ENCODE measurements at regions not wholly inside any gene's neighbourhood (a gene's known extent, or its start where the extent isn't known, plus 50 kb on each side); places are given as distances from the start of the nearest gene placed in this dataset.

DNA sequence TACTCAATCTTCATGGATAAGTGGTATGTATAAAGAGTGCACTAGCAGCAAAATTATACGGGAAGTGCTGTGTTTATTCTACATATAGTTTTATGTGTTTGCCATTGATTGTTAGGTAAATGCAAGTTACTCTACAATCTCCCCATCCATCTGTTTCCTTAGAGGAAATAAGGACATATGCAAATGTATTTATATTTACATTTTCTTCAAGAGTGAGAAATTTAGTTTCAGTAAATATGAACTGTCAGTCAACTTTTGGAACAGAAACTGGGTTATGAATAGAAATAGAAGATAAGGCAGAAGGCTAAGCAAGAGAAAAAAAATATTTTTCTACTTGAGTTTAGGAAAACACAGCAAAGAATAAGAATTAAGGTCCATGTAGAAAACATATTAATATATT lies 176.1 kb upstream of the KLHL1 start:
- intact Hi-C loops (cut with micrococcal nuclease) = no loop called here
- DNase-seq (no peak), ATAC-seq (no peak)
- Mint-ChIP-seq H3K4me1 (ENCODE audit: low read depth) (no peaks in the 10 kb centered on the region), H3K27me3 (no peaks in the 10 kb centered on the region), H3K36me3 (ENCODE audit: low read depth) (no peaks in the 10 kb centered on the region), H3K27ac (no peak overlapping the region), H3K9me3 (peaks cover 12% of the 10 kb centered on the region), H3K4me3 (no peak overlapping the region)
- TF ChIP-seq CTCF (IDR thresholded peaks at IDR 0.05) = no peak
- POLR2A ChIA-PET = no interaction called here
- CTCF ChIA-PET = no interaction called here

GRCh38 chr13:70275841-70276240 lies 167.6 kb upstream of the KLHL1 start:
- Mint-ChIP-seq H3K27ac (no peak overlapping the region), H3K4me3 (no peak overlapping the region), H3K36me3 (ENCODE audit: low read depth) (no peaks in the 10 kb centered on the region), H3K4me1 (ENCODE audit: low read depth) (no peaks in the 10 kb centered on the region), H3K27me3 (no peaks in the 10 kb centered on the region), H3K9me3 (peaks cover 3% of the 10 kb centered on the region)
- CTCF ChIA-PET = no interaction called here
- no peak for TF ChIP-seq CTCF (IDR thresholded peaks at IDR 0.05)
- ATAC-seq = no peak
- intact Hi-C loops (cut with micrococcal nuclease) = no loop called here
- no peak for DNase-seq
- POLR2A ChIA-PET = no interaction called here

- H3K9me3 Mint-ChIP-seq = peaks cover 11% of the 10 kb centered on the region
- TF ChIP-seq CTCF (IDR thresholded peaks at IDR 0.05) = no peak
- POLR2A ChIA-PET = interaction anchor here (0.6 kb wide), 1 partner anchor 117 kb away, joined by 3 read pairs; no protein-coding TSS in a partner anchor
- CTCF ChIA-PET = interaction anchor here (1.1 kb wide), 1 partner anchor 55 kb away, joined by 3 read pairs; no protein-coding TSS in a partner anchor
- no peak for ATAC-seq
- no peaks in the 10 kb centered on the region for H3K4me1 Mint-ChIP-seq (ENCODE audit: low read depth)
- no peaks in the 10 kb centered on the region for H3K36me3 Mint-ChIP-seq (ENCODE audit: low read depth)
- DNase-seq = no peak
- intact Hi-C loops (cut with micrococcal nuclease) = no loop called here
- H3K27ac Mint-ChIP-seq = no peak overlapping the region
- H3K27me3 Mint-ChIP-seq = no peaks in the 10 kb centered on the region
- H3K4me3 Mint-ChIP-seq = no peak overlapping the region
Observed at GRCh38 chr13:70255406-70255991, 147.2 kb upstream of the KLHL1 start.

GRCh38 chr13:70253834-70254233 lies 145.6 kb upstream of the KLHL1 start:
- intact Hi-C loops (cut with micrococcal nuclease) = no loop called here
- no peaks in the 10 kb centered on the region for H3K4me1 Mint-ChIP-seq (ENCODE audit: low read depth)
- no peak for DNase-seq
- no peak overlapping the region for H3K4me3 Mint-ChIP-seq
- peaks cover 11% of the 10 kb centered on the region for H3K9me3 Mint-ChIP-seq
- ChIA-PET POLR2A (no interaction called here), CTCF (no interaction called here)
- no peak for ATAC-seq
- no peaks in the 10 kb centered on the region for H3K36me3 Mint-ChIP-seq (ENCODE audit: low read depth)
- H3K27ac Mint-ChIP-seq = no peak overlapping the region
- TF ChIP-seq CTCF (IDR thresholded peaks at IDR 0.05) = no peak
- H3K27me3 Mint-ChIP-seq = no peaks in the 10 kb centered on the region

GRCh38 chr13:70253411-70253810 lies 145.2 kb upstream of the KLHL1 start:
- intact Hi-C loops (cut with micrococcal nuclease) = no loop called here
- no peaks in the 10 kb centered on the region for H3K27me3 Mint-ChIP-seq
- ATAC-seq (no peak), DNase-seq (no peak)
- CTCF ChIA-PET = no interaction called here
- TF ChIP-seq CTCF (IDR thresholded peaks at IDR 0.05) = no peak
- POLR2A ChIA-PET = no interaction called here
- H3K27ac Mint-ChIP-seq = no peak overlapping the region
- H3K4me1 Mint-ChIP-seq (ENCODE audit: low read depth) = no peaks in the 10 kb centered on the region
- no peak overlapping the region for H3K4me3 Mint-ChIP-seq
- H3K9me3 Mint-ChIP-seq = peaks cover 12% of the 10 kb centered on the region
- no peaks in the 10 kb centered on the region for H3K36me3 Mint-ChIP-seq (ENCODE audit: low read depth)

Measured in activated CD8-positive, alpha-beta T cell treated with anti-CD3 and anti-CD28 coated beads for 36 hours (primary cell).